ENCODE measurements at regions not wholly inside any gene's neighbourhood (a gene's known extent, or its start where the extent isn't known, plus 50 kb on each side); places are given as distances from the start of the nearest gene placed in this dataset.

- Mint-ChIP-seq H3K4me1 (ENCODE audit: low read depth in 2 of 2) (no peaks in the 10 kb centered on the region), H3K9me3 (peaks cover 20% of the 10 kb centered on the region), H3K4me3 (no peak overlapping the region), H3K36me3 (no peaks in the 10 kb centered on the region), H3K27ac (no peak overlapping the region), H3K27me3 (no peaks in the 10 kb centered on the region)
- no peak for ATAC-seq
- no peak for DNase-seq (ENCODE audit: low spot score)
Measured at GRCh38 chr4:91894006-91894405, 409.8 kb upstream of the GRID2 start.

GRCh38 chr4:91904556-91904955, 399.2 kb upstream of the GRID2 start:
- ATAC-seq, result no peak
- peaks cover 15% of the 10 kb centered on the region for H3K9me3 Mint-ChIP-seq
- H3K4me1 Mint-ChIP-seq (ENCODE audit: low read depth in 2 of 2), result no peaks in the 10 kb centered on the region
- no peaks in the 10 kb centered on the region for H3K27me3 Mint-ChIP-seq
- peaks cover 12% of the 10 kb centered on the region for H3K36me3 Mint-ChIP-seq
- DNase-seq (ENCODE audit: low spot score), result no peak
- H3K4me3 Mint-ChIP-seq, result no peak overlapping the region
- no peak overlapping the region for H3K27ac Mint-ChIP-seq

- no peak for DNase-seq (ENCODE audit: low spot score)
- Mint-ChIP-seq H3K4me1 (ENCODE audit: low read depth in 2 of 2) (no peaks in the 10 kb centered on the region), H3K4me3 (no peak overlapping the region), H3K27ac (no peak overlapping the region), H3K27me3 (no peaks in the 10 kb centered on the region), H3K9me3 (peaks cover 3% of the 10 kb centered on the region), H3K36me3 (no peaks in the 10 kb centered on the region)
- no peak for ATAC-seq
Measured at GRCh38 chr4:91909963-91910362, 393.8 kb upstream of the GRID2 start.

- Mint-ChIP-seq H3K36me3 (no peaks in the 10 kb centered on the region), H3K27me3 (no peaks in the 10 kb centered on the region), H3K4me3 (no peak overlapping the region), H3K27ac (no peak overlapping the region), H3K4me1 (ENCODE audit: low read depth in 2 of 2) (no peaks in the 10 kb centered on the region), H3K9me3 (peaks cover 14% of the 10 kb centered on the region)
- no peak for DNase-seq (ENCODE audit: low spot score)
- ATAC-seq, result no peak
Measured at GRCh38 chr4:91914176-91914804, 389.5 kb upstream of the GRID2 start.

GRCh38 chr4:91916219-91916618, 387.5 kb upstream of the GRID2 start:
- Mint-ChIP-seq H3K9me3 (peaks cover 23% of the 10 kb centered on the region), H3K27ac (no peak overlapping the region), H3K4me1 (ENCODE audit: low read depth in 2 of 2) (no peaks in the 10 kb centered on the region), H3K36me3 (no peaks in the 10 kb centered on the region), H3K27me3 (no peaks in the 10 kb centered on the region), H3K4me3 (no peak overlapping the region)
- no peak for DNase-seq (ENCODE audit: low spot score)
- no peak for ATAC-seq

GRCh38 chr4:91924625-91925024, 379.1 kb upstream of the GRID2 start:
- H3K4me3 Mint-ChIP-seq, result no peak overlapping the region
- no peak for ATAC-seq
- no peak for DNase-seq (ENCODE audit: low spot score)
- peaks cover 17% of the 10 kb centered on the region for H3K9me3 Mint-ChIP-seq
- H3K27me3 Mint-ChIP-seq, result no peaks in the 10 kb centered on the region
- no peaks in the 10 kb centered on the region for H3K36me3 Mint-ChIP-seq
- no peak overlapping the region for H3K27ac Mint-ChIP-seq
- H3K4me1 Mint-ChIP-seq (ENCODE audit: low read depth in 2 of 2), result no peaks in the 10 kb centered on the region

GRCh38 chr4:91935217-91935616, 368.5 kb upstream of the GRID2 start:
- ATAC-seq, result no peak
- Mint-ChIP-seq H3K36me3 (peaks cover 5% of the 10 kb centered on the region), H3K27ac (no peak overlapping the region)

GRCh38 chr4:91936311-91936710, 367.5 kb upstream of the GRID2 start:
- ATAC-seq (no peak), DNase-seq (ENCODE audit: low spot score) (no peak)
- H3K27ac Mint-ChIP-seq, result no peak overlapping the region
- no peaks in the 10 kb centered on the region for H3K27me3 Mint-ChIP-seq
- no peaks in the 10 kb centered on the region for H3K4me1 Mint-ChIP-seq (ENCODE audit: low read depth in 2 of 2)
- H3K36me3 Mint-ChIP-seq, result peaks cover 5% of the 10 kb centered on the region
- H3K4me3 Mint-ChIP-seq, result no peak overlapping the region
- H3K9me3 Mint-ChIP-seq, result peaks cover 17% of the 10 kb centered on the region

More at GRCh38 chr4:91935217-91935616, 368.5 kb upstream of the GRID2 start:
- no peak overlapping the region for H3K4me3 Mint-ChIP-seq
- DNase-seq (ENCODE audit: low spot score), result no peak
- no peaks in the 10 kb centered on the region for H3K4me1 Mint-ChIP-seq (ENCODE audit: low read depth in 2 of 2)
- H3K9me3 Mint-ChIP-seq, result peaks cover 10% of the 10 kb centered on the region
- H3K27me3 Mint-ChIP-seq, result no peaks in the 10 kb centered on the region

GRCh38 chr4:91957963-91958362, 345.8 kb upstream of the GRID2 start:
- Mint-ChIP-seq H3K27me3 (no peaks in the 10 kb centered on the region), H3K4me3 (no peak overlapping the region), H3K9me3 (peaks cover 12% of the 10 kb centered on the region), H3K36me3 (no peaks in the 10 kb centered on the region), H3K4me1 (ENCODE audit: low read depth in 2 of 2) (no peaks in the 10 kb centered on the region), H3K27ac (no peak overlapping the region)
- DNase-seq (ENCODE audit: low spot score) (no peak), ATAC-seq (no peak)

GRCh38 chr4:91958596-91958995, 345.2 kb upstream of the GRID2 start:
- Mint-ChIP-seq H3K27ac (no peak overlapping the region), H3K4me1 (ENCODE audit: low read depth in 2 of 2) (no peaks in the 10 kb centered on the region), H3K27me3 (no peaks in the 10 kb centered on the region), H3K4me3 (no peak overlapping the region), H3K36me3 (no peaks in the 10 kb centered on the region), H3K9me3 (peaks cover 12% of the 10 kb centered on the region)
- no peak for ATAC-seq
- no peak for DNase-seq (ENCODE audit: low spot score)

- Mint-ChIP-seq H3K36me3 (no peaks in the 10 kb centered on the region), H3K9me3 (peaks cover 14% of the 10 kb centered on the region), H3K4me3 (no peak overlapping the region), H3K27me3 (no peaks in the 10 kb centered on the region), H3K4me1 (ENCODE audit: low read depth in 2 of 2) (no peaks in the 10 kb centered on the region), H3K27ac (no peak overlapping the region)
- no peak for ATAC-seq
- no peak for DNase-seq (ENCODE audit: low spot score)
Measured at GRCh38 chr4:91961504-91961903, 342.3 kb upstream of the GRID2 start.

- Mint-ChIP-seq H3K36me3 (no peaks in the 10 kb centered on the region), H3K4me1 (ENCODE audit: low read depth in 2 of 2) (no peaks in the 10 kb centered on the region), H3K4me3 (no peak overlapping the region), H3K27me3 (no peaks in the 10 kb centered on the region), H3K27ac (no peak overlapping the region), H3K9me3 (peaks cover 6% of the 10 kb centered on the region)
- ATAC-seq (no peak), DNase-seq (ENCODE audit: low spot score) (no peak)
Measured at GRCh38 chr4:91963486-91963885, 340.3 kb upstream of the GRID2 start.

GRCh38 chr4:91965166-91965565, 338.6 kb upstream of the GRID2 start:
- H3K4me1 Mint-ChIP-seq (ENCODE audit: low read depth in 2 of 2), result no peaks in the 10 kb centered on the region
- H3K4me3 Mint-ChIP-seq, result no peak overlapping the region
- no peaks in the 10 kb centered on the region for H3K36me3 Mint-ChIP-seq
- H3K9me3 Mint-ChIP-seq, result peaks cover 6% of the 10 kb centered on the region
- ATAC-seq (no peak), DNase-seq (ENCODE audit: low spot score) (no peak)
- H3K27ac Mint-ChIP-seq, result no peak overlapping the region
- H3K27me3 Mint-ChIP-seq, result no peaks in the 10 kb centered on the region

- no peaks in the 10 kb centered on the region for H3K4me1 Mint-ChIP-seq (ENCODE audit: low read depth in 2 of 2)
- H3K9me3 Mint-ChIP-seq, result peaks cover 16% of the 10 kb centered on the region
- peaks cover 10% of the 10 kb centered on the region for H3K36me3 Mint-ChIP-seq
- DNase-seq (ENCODE audit: low spot score), result no peak
- H3K27me3 Mint-ChIP-seq, result no peaks in the 10 kb centered on the region
- no peak overlapping the region for H3K4me3 Mint-ChIP-seq
- no peak overlapping the region for H3K27ac Mint-ChIP-seq
- no peak for ATAC-seq
Measured at GRCh38 chr4:91973479-91974153, 330.1 kb upstream of the GRID2 start.

GRCh38 chr4:91984466-91984865, 319.3 kb upstream of the GRID2 start:
- H3K27me3 Mint-ChIP-seq, result no peaks in the 10 kb centered on the region
- H3K4me3 Mint-ChIP-seq, result no peak overlapping the region
- H3K36me3 Mint-ChIP-seq, result no peaks in the 10 kb centered on the region
- peaks cover 8% of the 10 kb centered on the region for H3K9me3 Mint-ChIP-seq
- ATAC-seq (no peak), DNase-seq (ENCODE audit: low spot score) (no peak)
- no peaks in the 10 kb centered on the region for H3K4me1 Mint-ChIP-seq (ENCODE audit: low read depth in 2 of 2)
- no peak overlapping the region for H3K27ac Mint-ChIP-seq

Data from natural killer cell treated with Interleukin-12 subunit alpha and Interleukin-12 subunit beta and Interleukin-15 and Interleukin-18, amount 100 ng/mL, for 72 hours (primary cell).